ENCODE measurements at regions not wholly inside any gene's neighbourhood (a gene's known extent, or its start where the extent isn't known, plus 50 kb on each side); places are given as distances from the start of the nearest gene placed in this dataset.

- TF ChIP-seq CTCF (conservative IDR thresholded peaks at IDR 0.05; ENCODE audit: low read depth, low read length) (no peak), RFX5 (IDR thresholded peaks at IDR 0.05; ENCODE audit: low read depth, low read length) (no peak), SMC3 (IDR thresholded peaks at IDR 0.05; ENCODE audit: low read depth, low read length) (no peak), POLR2A (IDR thresholded peaks at IDR 0.05; ENCODE audit: low read depth, low read length) (no peak), RAD21 (IDR thresholded peaks at IDR 0.05; ENCODE audit: low read length) (no peak), MAZ (IDR thresholded peaks at IDR 0.05; ENCODE audit: borderline replicate concordance, low read depth, low read length) (no peak), RCOR1 (IDR thresholded peaks at IDR 0.05; ENCODE audit: insufficient replicate concordance, low read length) (no peak), MAFK (IDR thresholded peaks at IDR 0.05; ENCODE audit: low read depth, low read length) (no peak), CHD1 (IDR thresholded peaks at IDR 0.05; ENCODE audit: low read depth, low read length) (no peak)
Observed at GRCh38 chr5:106205916-106206571, 1464.7 kb downstream of the EFNA5 start.

All from IMR-90 (cell line).